Inflammatory macrophage (primary cell): ENCODE measurements at regions not wholly inside any gene's neighbourhood (a gene's known extent, or its start where the extent isn't known, plus 50 kb on each side); places are given as distances from the start of the nearest gene placed in this dataset.

ENCODE experiments used
- DNase-seq, 2 donors: peaks; one replicate each; pipeline ENCODE4 v3.0.0-alpha.2; 2020 to 2022

- DNase-seq, result no peak
These were observed 365.7 kb downstream of the RBM43 start for GRCh38 chr2:150895968-150896367.

DNA sequence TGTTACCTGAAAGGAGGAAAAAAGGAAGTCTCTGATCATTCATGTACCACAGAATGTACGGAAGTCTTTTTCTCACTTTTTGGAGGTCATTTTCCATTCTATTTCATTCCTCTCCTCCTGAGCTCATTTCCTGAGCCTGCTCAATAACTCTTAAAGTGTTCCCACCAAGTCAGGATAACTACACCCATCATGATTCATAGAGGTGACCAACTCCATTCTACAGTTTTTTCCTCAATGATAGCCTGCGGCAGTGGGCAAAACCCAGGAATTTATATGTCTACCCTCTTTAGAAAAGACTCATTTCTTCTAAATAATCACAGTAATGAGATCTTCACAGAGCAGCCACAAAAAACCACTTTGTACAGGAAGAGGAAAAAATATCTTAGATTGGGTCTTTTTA lies 372.5 kb downstream of the RBM43 start:
- DNase-seq, result no peak

- DNase-seq, result no peak
These were observed 373.3 kb downstream of the RBM43 start for GRCh38 chr2:150888337-150888736.

- DNase-seq, result no peak
These were observed 373.7 kb downstream of the RBM43 start for GRCh38 chr2:150887926-150888325.

DNA sequence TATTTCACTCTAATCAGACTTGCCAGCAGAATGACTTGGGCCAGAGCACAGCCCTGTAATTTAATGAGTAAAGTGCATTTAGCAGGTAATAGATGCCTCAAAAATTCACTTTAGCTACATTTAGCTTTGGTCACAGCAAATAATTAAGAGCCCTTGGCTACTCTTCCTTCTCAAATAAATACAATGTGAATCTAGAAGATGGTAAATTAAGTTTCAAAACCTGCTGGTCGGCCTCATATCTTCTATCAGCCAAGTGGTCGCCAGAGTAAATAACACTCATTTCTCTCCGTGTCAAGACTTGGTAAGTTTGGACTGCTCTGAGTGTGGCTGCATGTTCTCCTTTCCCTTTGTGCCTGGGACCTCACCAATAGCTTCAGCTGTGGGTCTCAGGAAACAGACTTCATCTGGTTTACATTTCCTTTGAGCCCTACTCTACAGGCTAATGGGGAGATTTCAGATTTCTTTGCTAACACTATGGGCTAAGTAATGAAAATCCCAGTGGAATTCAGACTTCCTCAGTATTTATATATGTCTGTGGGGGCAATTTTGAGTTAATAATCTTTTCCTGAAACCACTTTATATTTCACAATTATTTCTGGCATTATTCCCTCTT lies 375.8 kb downstream of the RBM43 start:
- no peak for DNase-seq

GRCh38 chr2:150885236-150885635 lies 376.4 kb downstream of the RBM43 start:
- DNase-seq, result no peak

- DNase-seq, result no peak
These were observed 378.1 kb downstream of the RBM43 start for GRCh38 chr2:150883613-150883895.

GRCh38 chr2:150882751-150883612 lies 378.7 kb downstream of the RBM43 start:
- DNase-seq, result no peak

DNA sequence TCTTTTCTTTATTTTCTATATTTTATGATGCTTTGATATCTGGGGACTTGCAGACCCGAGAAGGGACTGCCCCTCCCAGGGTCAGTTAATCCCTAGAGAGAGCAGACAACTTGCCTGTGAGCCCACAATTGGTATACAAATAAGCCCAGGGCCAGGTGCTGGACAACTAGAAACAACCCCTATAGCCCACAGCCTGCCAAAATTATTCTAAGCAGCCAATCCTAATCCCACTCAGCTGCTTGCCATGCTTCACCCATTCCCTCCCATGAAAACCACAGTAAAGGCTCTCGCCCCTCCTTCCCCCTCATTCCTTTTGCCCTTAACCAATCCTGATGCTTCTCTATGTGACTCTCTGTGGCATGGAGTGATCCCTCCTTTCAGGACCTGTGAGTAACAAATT lies 380.7 kb downstream of the RBM43 start:
- DNase-seq, result no peak

- DNase-seq, result no peak
These were observed 383.3 kb downstream of the RBM43 start for GRCh38 chr2:150878356-150878755.

GRCh38 chr2:150876251-150876950 lies 385.3 kb downstream of the RBM43 start:
- DNase-seq, result no peak

DNA sequence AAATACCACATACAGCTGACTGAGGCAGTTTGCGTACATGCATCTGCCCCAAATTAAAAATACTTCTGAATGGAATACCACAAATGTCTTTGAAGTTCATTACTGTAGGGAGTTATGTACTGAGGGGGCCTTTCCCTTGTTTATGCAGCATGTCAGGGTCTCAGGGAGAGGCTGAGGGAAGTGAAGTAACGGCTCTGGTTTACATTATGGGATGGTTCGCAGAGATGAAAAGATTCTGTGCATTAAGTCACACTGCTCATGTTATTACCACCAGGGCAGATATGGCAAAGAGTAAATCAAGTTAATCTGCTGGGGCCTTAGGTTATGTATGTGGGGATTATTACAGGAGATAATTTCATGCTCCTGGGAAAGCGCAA lies 385.9 kb upstream of the RND3 start:
- DNase-seq, result no peak

DNA sequence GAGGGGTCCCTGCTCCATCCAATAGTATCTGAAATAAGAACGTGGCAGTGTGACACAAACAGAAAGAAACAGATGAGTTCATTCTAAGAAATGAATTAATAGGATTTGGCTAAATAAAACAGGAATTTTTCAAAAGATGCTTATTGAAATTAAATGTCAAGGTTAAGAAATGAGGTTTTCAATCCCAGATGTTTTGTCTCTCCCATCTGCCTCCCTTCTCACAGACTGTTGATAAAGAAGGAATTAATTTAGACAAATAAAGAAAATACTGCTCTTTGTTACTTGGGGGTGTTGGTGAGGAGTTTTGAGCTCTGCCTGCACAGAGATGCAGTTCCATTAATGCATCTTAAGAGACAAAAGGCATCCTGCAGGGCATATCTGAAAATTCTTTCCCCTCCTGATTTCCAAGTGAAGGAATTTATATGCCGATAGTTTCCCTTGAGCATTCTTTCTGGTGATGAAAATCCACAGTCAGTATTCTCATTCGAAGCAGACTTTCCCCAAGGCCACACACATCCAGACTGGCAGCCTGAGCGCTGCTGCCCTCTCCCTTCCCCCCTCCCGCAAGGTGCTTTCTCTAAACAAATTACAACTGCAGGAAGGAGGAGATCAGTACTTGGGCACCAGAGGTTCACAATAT lies 385.4 kb upstream of the RND3 start:
- no peak for DNase-seq

- no peak for DNase-seq
These were observed 379.0 kb upstream of the RND3 start for GRCh38 chr2:150866431-150866830.

DNA sequence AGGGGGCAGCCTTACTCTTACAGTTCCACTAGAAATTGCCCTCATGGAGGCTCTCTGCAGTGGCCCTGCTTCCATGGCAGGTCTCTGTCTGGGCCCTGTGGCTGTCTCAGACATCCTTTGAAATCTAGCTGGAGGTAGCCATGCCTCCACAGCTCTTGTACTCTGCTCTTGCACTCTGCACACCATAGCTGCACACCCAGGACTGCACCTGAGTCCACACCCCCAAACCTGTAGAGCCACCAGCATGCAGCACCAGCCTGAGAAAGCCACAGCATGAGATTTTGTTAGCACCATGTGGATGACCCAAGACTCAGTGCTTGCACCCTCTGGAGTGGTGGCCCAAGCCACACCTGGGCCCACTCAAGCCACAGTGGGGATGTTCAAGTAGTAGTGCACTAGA lies 376.2 kb upstream of the RND3 start:
- DNase-seq, result no peak

GRCh38 chr2:150860301-150860700 lies 372.8 kb upstream of the RND3 start:
- DNase-seq, result no peak

DNA sequence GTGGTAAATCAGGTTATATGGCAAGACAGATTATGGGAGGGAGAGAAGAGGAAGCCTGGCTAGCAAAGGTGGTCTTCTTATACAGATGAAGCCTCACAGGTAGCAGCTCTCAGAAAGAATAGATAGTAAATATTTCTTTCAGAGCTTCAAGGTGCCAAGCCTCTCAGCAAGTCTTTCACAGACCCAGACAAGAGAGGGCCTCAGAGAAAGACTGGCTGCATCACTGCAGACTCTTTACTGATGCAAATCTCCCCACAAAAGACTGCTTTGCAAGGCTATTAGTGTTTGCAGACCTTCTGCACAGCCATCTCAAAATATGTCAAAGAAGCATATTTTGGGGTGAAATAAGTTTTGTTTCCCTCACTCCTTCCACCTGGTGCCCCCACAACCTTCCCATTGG lies 372.4 kb upstream of the RND3 start:
- DNase-seq, result no peak

DNA sequence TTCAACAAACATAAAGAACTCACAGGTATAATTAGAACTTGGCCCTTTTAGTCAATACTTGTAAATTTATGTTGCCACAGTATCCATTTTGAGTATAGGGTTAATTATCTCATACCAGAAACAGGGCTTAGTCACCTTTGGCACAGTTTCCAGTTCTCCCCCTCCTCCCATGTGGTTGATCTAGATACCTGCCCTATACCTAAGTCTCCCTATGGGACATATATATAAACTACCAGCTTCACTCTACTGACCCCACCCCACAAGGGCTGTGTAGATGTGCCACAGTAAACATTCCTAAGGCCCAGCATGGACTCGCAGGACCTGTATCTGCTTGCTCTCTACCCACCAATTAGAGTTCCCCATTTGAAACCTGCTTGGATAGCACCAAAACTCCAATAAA lies 371.7 kb upstream of the RND3 start:
- DNase-seq, result no peak

GRCh38 chr2:150858382-150858781 lies 370.9 kb upstream of the RND3 start:
- no peak for DNase-seq

- DNase-seq, result no peak
These were observed 369.3 kb upstream of the RND3 start for GRCh38 chr2:150856596-150857281.

GRCh38 chr2:150853263-150853662 lies 365.8 kb upstream of the RND3 start:
- DNase-seq, result no peak

DNA sequence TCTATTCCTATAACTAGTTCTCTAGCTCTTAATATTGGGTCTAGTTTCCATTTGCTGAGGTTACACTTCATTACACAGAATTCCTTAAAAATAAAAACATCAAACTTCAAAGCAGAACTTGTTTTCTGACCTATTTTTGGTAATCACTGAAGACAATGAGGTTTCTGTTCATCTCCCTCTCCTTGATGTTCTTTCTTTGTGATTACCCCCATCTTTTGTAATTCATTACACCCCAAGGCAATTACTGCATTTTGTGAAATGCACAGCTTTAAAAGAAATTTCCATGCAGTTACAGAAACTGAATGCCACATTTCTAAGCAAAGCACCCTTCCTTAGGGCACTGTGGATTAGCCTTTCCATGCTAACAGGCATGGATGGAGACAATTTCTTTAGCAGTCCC lies 363.2 kb upstream of the RND3 start:
- no peak for DNase-seq

- DNase-seq, result no peak
These were observed 360.1 kb upstream of the RND3 start for GRCh38 chr2:150847578-150847977.
